H1 (cell line): ENCODE measurements at regions not wholly inside any gene's neighbourhood (a gene's known extent, or its start where the extent isn't known, plus 50 kb on each side); places are given as distances from the start of the nearest gene placed in this dataset.

Source experiments
- CTCF ChIA-PET: fragments of 300-600 bp; sonication (Branson Sonifier 250); formaldehyde crosslinking; loops from one replicate; lab custom pipeline; 2021; ENCODE audit not compliant: partially characterized antibody; lab: Charles Lee
- POLR2A ChIA-PET: fragments of 300-600 bp; sonication (Branson Sonifier 250); formaldehyde crosslinking; loops from one replicate; lab custom pipeline; 2021; ENCODE audit warnings: inconsistent platforms; ENCODE audit not compliant: partially characterized antibody; lab: Charles Lee
- DNase-seq, 2 experiments: peaks; one replicate each; pipeline versions ENCODE4 v3.0.0 to v3.0.0-alpha.2; 2010 to 2022; ENCODE audit warnings: low spot score in 2 of 2, low read depth in 1 of 2, mixed read lengths in 1 of 2
- FAIRE-seq: peaks from 2 replicates; lab custom pipeline; 2011; peaks lifted over from hg19 to GRCh38; lab: Jason Lieb, UNC
- H2AFZ ChIP-seq: 2 replicates; pipeline ENCODE4 v1.8.1; 2012; ENCODE audit warnings: low read length, inconsistent platforms
- H2AK5ac ChIP-seq: 2 replicates; pipeline ENCODE4 v1.6.1; 2013; ENCODE audit warnings: low read depth, low read length
- H2BK120ac ChIP-seq: replicated peaks from 2 replicates; pipeline ENCODE3; 2013; ENCODE audit warnings: low read depth, low read length, inconsistent platforms
- H2BK12ac ChIP-seq: 2 replicates; pipeline ENCODE4 v1.6.1; 2013; ENCODE audit warnings: low read depth, low read length
- H2BK15ac ChIP-seq: 2 replicates; pipeline ENCODE4 v1.6.1; 2013; ENCODE audit warnings: low read length
- H2BK20ac ChIP-seq: 2 replicates; pipeline ENCODE4 v1.6.1; 2013; ENCODE audit warnings: low read length
- H2BK5ac ChIP-seq: 2 replicates; pipeline ENCODE4 v1.6.1; 2013; ENCODE audit warnings: low read depth, low read length
- H3K14ac ChIP-seq: 2 replicates; pipeline ENCODE4 v1.6.1; 2013; ENCODE audit warnings: inconsistent platforms; ENCODE audit not compliant: insufficient read length
- H3K18ac ChIP-seq: 2 replicates; pipeline ENCODE4 v1.6.1; 2013; ENCODE audit warnings: low read length; ENCODE audit errors: extremely low read depth
- H3K23ac ChIP-seq: 2 replicates; pipeline ENCODE4 v1.6.1; 2013; ENCODE audit warnings: inconsistent platforms; ENCODE audit not compliant: insufficient read length
- H3K23me2 ChIP-seq: 2 replicates; pipeline ENCODE4 v1.6.1; 2013; ENCODE audit warnings: low read depth, low read length
- H3K27ac ChIP-seq: 2 replicates; pipeline ENCODE4 v1.6.1; 2011; ENCODE audit warnings: low read depth, low read length, inconsistent platforms
- H3K27me3 ChIP-seq, 4 experiments: replicated peaks in 1 of 4; 1 replicate in 1 of 4; 2 replicates in 3 of 4; pipeline versions ENCODE4 v1.6.1 to v1.8.1; 2011 to 2013; ENCODE audit warnings: low read length in 3 of 4, mild to moderate bottlenecking in 3 of 4, inconsistent platforms in 2 of 4, mixed read lengths in 2 of 4, moderate library complexity in 1 of 4; ENCODE audit not compliant: control insufficient read depth in 3 of 4, insufficient read depth in 3 of 4; ENCODE audit errors: extremely low read depth in 1 of 4
- H3K36me3 ChIP-seq, 4 experiments: 2 replicates each; pipeline versions ENCODE4 v1.6.1 to v1.8.1; 2011 to 2013; ENCODE audit warnings: mild to moderate bottlenecking in 4 of 4, low read length in 3 of 4, moderate library complexity in 2 of 4, control low read depth in 1 of 4, inconsistent platforms in 1 of 4; ENCODE audit not compliant: insufficient read depth in 4 of 4, control insufficient read depth in 2 of 4
- H3K4ac ChIP-seq: replicated peaks from 2 replicates; pipeline ENCODE3; 2013; ENCODE audit warnings: low read length, low read depth, mixed read lengths, inconsistent platforms; ENCODE audit not compliant: insufficient read length
- H3K4me1 ChIP-seq, 4 experiments: replicated peaks in 1 of 4; 1 replicate in 1 of 4; 2 replicates in 3 of 4; pipeline versions ENCODE4 v1.6.1 to v1.8.1; 2011 to 2013; ENCODE audit warnings: low read length in 3 of 4, inconsistent platforms in 2 of 4, mixed read lengths in 1 of 4; ENCODE audit not compliant: insufficient read depth in 4 of 4, control insufficient read depth in 3 of 4
- H3K4me2 ChIP-seq, 2 experiments: 2 replicates each; pipeline versions ENCODE4 v1.6.1 to v1.8.1; 2011 to 2013; ENCODE audit warnings: low read depth in 2 of 2, low read length in 2 of 2, control low read depth in 1 of 2, inconsistent platforms in 1 of 2, mild to moderate bottlenecking in 1 of 2; ENCODE audit not compliant: insufficient read depth in 1 of 2
- H3K4me3 ChIP-seq, 4 experiments: fragments of 200-600, 300-600 bp in 1 of 4; sonication (generic), shearing (Covaris generic), sonication (Bioruptor Twin) in 1 of 4; 2 replicates each; pipeline versions ENCODE4 v1.5.1 to v1.8.1; 2011 to 2016; ENCODE audit warnings: low read length in 4 of 4, low read depth in 3 of 4, control low read depth in 2 of 4, inconsistent platforms in 2 of 4, mild to moderate bottlenecking in 2 of 4, mixed read lengths in 1 of 4, moderate library complexity in 1 of 4; ENCODE audit not compliant: insufficient read depth in 2 of 4; ENCODE audit errors: extremely low read depth in 1 of 4
- H3K56ac ChIP-seq: replicated peaks from 2 replicates; pipeline ENCODE3; 2013; ENCODE audit warnings: low read depth, mild to moderate bottlenecking, mixed read lengths, low read length, inconsistent platforms; ENCODE audit not compliant: insufficient read length
- H3K79me1 ChIP-seq: 2 replicates; pipeline ENCODE4 v1.6.1; 2013; ENCODE audit warnings: low read depth, low read length, control low read depth
- H3K79me2 ChIP-seq, 2 experiments: 2 replicates each; pipeline versions ENCODE4 v1.6.1 to v1.8.1; 2012 to 2013; ENCODE audit warnings: low read length in 2 of 2, mild to moderate bottlenecking in 2 of 2, inconsistent platforms in 1 of 2; ENCODE audit not compliant: insufficient read depth in 2 of 2, control insufficient read depth in 1 of 2
- H3K9ac ChIP-seq, 4 experiments: replicated peaks in 1 of 4; 1 replicate in 1 of 4; 2 replicates in 3 of 4; pipeline versions ENCODE4 v1.6.1 to v1.8.1; 2011 to 2013; ENCODE audit warnings: low read depth in 3 of 4, low read length in 3 of 4, control low read depth in 2 of 4, mild to moderate bottlenecking in 2 of 4, moderate library complexity in 2 of 4, inconsistent platforms in 1 of 4; ENCODE audit errors: extremely low read depth in 1 of 4
- H3K9me3 ChIP-seq, 2 experiments: 2 replicates each; pipeline versions ENCODE4 v1.6.1 to v1.8.1; 2012 to 2013; ENCODE audit warnings: mild to moderate bottlenecking in 2 of 2, moderate library complexity in 2 of 2, control low read depth in 1 of 2, inconsistent platforms in 1 of 2, low read depth in 1 of 2, low read length in 1 of 2, mixed read lengths in 1 of 2; ENCODE audit not compliant: insufficient read depth in 2 of 2
- H4K20me1 ChIP-seq, 2 experiments: replicated peaks in 1 of 2; 2 replicates each; pipeline versions ENCODE3 to v1.8.1; 2011 to 2013; ENCODE audit warnings: inconsistent platforms in 2 of 2, low read length in 2 of 2, mild to moderate bottlenecking in 1 of 2; ENCODE audit not compliant: insufficient read depth in 2 of 2, control insufficient read depth in 1 of 2
- H4K5ac ChIP-seq: 2 replicates; pipeline ENCODE4 v1.6.1; 2013; ENCODE audit warnings: low read length, low read depth, mixed read lengths, inconsistent platforms; ENCODE audit not compliant: insufficient read length
- H4K8ac ChIP-seq: 2 replicates; pipeline ENCODE4 v1.8.0; 2013; ENCODE audit warnings: mild to moderate bottlenecking, moderate library complexity, low read length, inconsistent platforms; ENCODE audit not compliant: insufficient read depth; ENCODE audit errors: extremely low read depth
- H4K91ac ChIP-seq: replicated peaks from 2 replicates; pipeline ENCODE3; 2013; ENCODE audit warnings: low read length, mixed read lengths, inconsistent platforms; ENCODE audit not compliant: insufficient read length
- BCL11A ChIP-seq, 2 experiments: IDR thresholded peaks; one replicate each; pipeline ENCODE4 v1.6.1; 2011; ENCODE audit warnings: low read depth in 2 of 2, low read length in 2 of 2, mild to moderate bottlenecking in 2 of 2
- CREB1 ChIP-seq: IDR thresholded peaks from 2 replicates; pipeline ENCODE4 v1.6.1; 2012; ENCODE audit warnings: inconsistent platforms
- KDM4A ChIP-seq: IDR thresholded peaks from one replicate; pipeline ENCODE4 v1.7.1; 2012; ENCODE audit warnings: low read depth, mild to moderate bottlenecking, moderate library complexity, low read length, inconsistent platforms; ENCODE audit not compliant: severe bottlenecking
- YY1 ChIP-seq: IDR thresholded peaks from 2 replicates; pipeline ENCODE4 v1.6.1; 2011; ENCODE audit warnings: low read depth, mild to moderate bottlenecking, low read length
- ZNF274 ChIP-seq: IDR thresholded peaks from 2 replicates; pipeline ENCODE4 v1.7.0; 2012; ENCODE audit warnings: low read length, borderline replicate concordance; ENCODE audit errors: extremely low read depth
- WGBS, 2 experiments: shearing (Covaris generic) in 1 of 2; methylation state at CpG; one replicate each; pipeline versions ENCODE4 v1.1.6 to v1.1.7; 2013 to 2015; ENCODE audit warnings: low lambda C conversion rate in 2 of 2, mixed read lengths in 2 of 2, inconsistent platforms in 1 of 2, low coverage in 1 of 2, missing lambda C conversion rate in 1 of 2; ENCODE audit not compliant: insufficient replicate concordance in 2 of 2, insufficient coverage in 1 of 2, insufficient read length in 1 of 2; ENCODE audit errors: extremely low coverage in 1 of 2, missing lambda C conversion rate in 1 of 2; 5-methylcytosine and 5-hydroxymethylcytosine counted together
- TF ChIP-seq, protein P1 (sequence below): IDR thresholded peaks from 2 replicates; pipeline ENCODE4 v1.6.1; 2012; ENCODE audit warnings: low read length, inconsistent platforms

- no peak overlapping the region for H2BK5ac ChIP-seq
- H4K91ac ChIP-seq = no peak overlapping the region
- no peaks in the 10 kb centered on the region for H3K79me2 ChIP-seq
- H2BK12ac ChIP-seq = no peak overlapping the region
- no peak overlapping the region for H2BK15ac ChIP-seq
- no peaks in the 10 kb centered on the region for H3K27me3 ChIP-seq
- H4K20me1 ChIP-seq = no peaks in the 10 kb centered on the region
- no peak overlapping the region for H3K18ac ChIP-seq
- no peak overlapping the region for H3K4ac ChIP-seq
- H3K9ac ChIP-seq = no peak overlapping the region
- TF ChIP-seq, protein P1, sequence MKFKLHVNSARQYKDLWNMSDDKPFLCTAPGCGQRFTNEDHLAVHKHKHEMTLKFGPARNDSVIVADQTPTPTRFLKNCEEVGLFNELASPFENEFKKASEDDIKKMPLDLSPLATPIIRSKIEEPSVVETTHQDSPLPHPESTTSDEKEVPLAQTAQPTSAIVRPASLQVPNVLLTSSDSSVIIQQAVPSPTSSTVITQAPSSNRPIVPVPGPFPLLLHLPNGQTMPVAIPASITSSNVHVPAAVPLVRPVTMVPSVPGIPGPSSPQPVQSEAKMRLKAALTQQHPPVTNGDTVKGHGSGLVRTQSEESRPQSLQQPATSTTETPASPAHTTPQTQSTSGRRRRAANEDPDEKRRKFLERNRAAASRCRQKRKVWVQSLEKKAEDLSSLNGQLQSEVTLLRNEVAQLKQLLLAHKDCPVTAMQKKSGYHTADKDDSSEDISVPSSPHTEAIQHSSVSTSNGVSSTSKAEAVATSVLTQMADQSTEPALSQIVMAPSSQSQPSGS = no peak
- TF ChIP-seq BCL11A (IDR thresholded peaks at IDR 0.05; ENCODE audit: low read depth in 2 of 2, low read length in 2 of 2) = no peak
- no peak for TF ChIP-seq CREB1
- TF ChIP-seq KDM4A = no peak
- no peak for TF ChIP-seq YY1
- TF ChIP-seq ZNF274 = no peak
- H3K79me1 ChIP-seq = no peaks in the 10 kb centered on the region
- 0 out of 2 replicates have a peak overlapping the region, but pooled peaks have one; percentile 3 for H2BK20ac ChIP-seq
- no peak overlapping the region for H3K23ac ChIP-seq
- no peak overlapping the region for H4K5ac ChIP-seq
- no peak overlapping the region for H3K14ac ChIP-seq
- no peak overlapping the region for H3K56ac ChIP-seq
- no peak overlapping the region for H3K4me3 ChIP-seq
- no peak overlapping the region for H2BK120ac ChIP-seq
- ChIA-PET POLR2A (interaction anchor here (1.6 kb wide), 1 partner anchor 10 kb away, joined by 6 read pairs; no protein-coding TSS in a partner anchor), CTCF (interaction anchor here (0.9 to 2.6 kb wide), 5 partner anchors 8 to 531 kb away, joined by 3 to 16 read pairs (median 3); no protein-coding TSS in a partner anchor)
- DNase-seq (no peak), FAIRE-seq (no peak)
- H4K8ac ChIP-seq = no peak overlapping the region
- no peak overlapping the region for H3K27ac ChIP-seq
- WGBS, 2 experiments = 92% methylated on average over 5 of the region's 5 CpGs; no CpG with 5 or more reads in 1 of the 2 experiments
- H3K36me3 ChIP-seq = no peaks in the 10 kb centered on the region
- no peak overlapping the region for H3K4me2 ChIP-seq
- no peak overlapping the region for H2AFZ ChIP-seq
- H2AK5ac ChIP-seq = no peak overlapping the region
- H3K23me2 ChIP-seq = no peaks in the 10 kb centered on the region; the same call in 1 of the 2 replicates
- H3K4me1 ChIP-seq = peaks cover 4 to 9% (median 6%) of the 10 kb centered on the region in 4 experiments; a peak in 6 of 7 replicates
- H3K9me3 ChIP-seq = no peaks in the 10 kb centered on the region
Observed at GRCh38 chr6:163954088-163954775, 539.7 kb downstream of the QKI start.
